ENCODE measurements at regions not wholly inside any gene's neighbourhood (a gene's known extent, or its start where the extent isn't known, plus 50 kb on each side); places are given as distances from the start of the nearest gene placed in this dataset.
"Not testable (repeated sequence)": the region's sequence is repeated elsewhere in the genome, so short reads cannot be mapped to it uniquely, and the experiment has no call there.

- TF ChIP-seq, protein P1, sequence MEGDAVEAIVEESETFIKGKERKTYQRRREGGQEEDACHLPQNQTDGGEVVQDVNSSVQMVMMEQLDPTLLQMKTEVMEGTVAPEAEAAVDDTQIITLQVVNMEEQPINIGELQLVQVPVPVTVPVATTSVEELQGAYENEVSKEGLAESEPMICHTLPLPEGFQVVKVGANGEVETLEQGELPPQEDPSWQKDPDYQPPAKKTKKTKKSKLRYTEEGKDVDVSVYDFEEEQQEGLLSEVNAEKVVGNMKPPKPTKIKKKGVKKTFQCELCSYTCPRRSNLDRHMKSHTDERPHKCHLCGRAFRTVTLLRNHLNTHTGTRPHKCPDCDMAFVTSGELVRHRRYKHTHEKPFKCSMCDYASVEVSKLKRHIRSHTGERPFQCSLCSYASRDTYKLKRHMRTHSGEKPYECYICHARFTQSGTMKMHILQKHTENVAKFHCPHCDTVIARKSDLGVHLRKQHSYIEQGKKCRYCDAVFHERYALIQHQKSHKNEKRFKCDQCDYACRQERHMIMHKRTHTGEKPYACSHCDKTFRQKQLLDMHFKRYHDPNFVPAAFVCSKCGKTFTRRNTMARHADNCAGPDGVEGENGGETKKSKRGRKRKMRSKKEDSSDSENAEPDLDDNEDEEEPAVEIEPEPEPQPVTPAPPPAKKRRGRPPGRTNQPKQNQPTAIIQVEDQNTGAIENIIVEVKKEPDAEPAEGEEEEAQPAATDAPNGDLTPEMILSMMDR (IDR thresholded peaks at IDR 0.05), result not testable (repeated sequence)
- not testable (repeated sequence) for TF ChIP-seq POLR2AphosphoS5 (IDR thresholded peaks at IDR 0.05)
Measured at GRCh38 chr1:120248203-120248602, 71.9 kb upstream of the SEC22B start.

All from breast epithelium (tissue), 3 donors.